GM23338 (cell line): ENCODE measurements at regions not wholly inside any gene's neighbourhood (a gene's known extent, or its start where the extent isn't known, plus 50 kb on each side); places are given as distances from the start of the nearest gene placed in this dataset.

Source experiments
- ATAC-seq: fragments of 200-7000 bp; cut with Tn5 transposase; 3 replicates; pipeline ENCODE4 v1.9.1; 2020
- DNase-seq: peaks from one replicate; pipeline ENCODE4 v3.0.0-alpha.2; 2015; ENCODE audit warnings: low spot score
- H2AFZ ChIP-seq: fragments of 200-600 bp; sonication (generic); 2 replicates; pipeline ENCODE4 v1.8.0; 2016; ENCODE audit warnings: antibody characterized with exemption, mild to moderate bottlenecking, moderate library complexity
- H3F3A ChIP-seq: fragments of 200-600 bp; sonication (generic); replicated peaks from 2 replicates; pipeline ENCODE4 v1.8.0; 2017; ENCODE audit warnings: antibody characterized with exemption, mixed run types, low read depth
- H3K27ac ChIP-seq: fragments of 200-600 bp; sonication (generic); 2 replicates; pipeline ENCODE4 v1.6.1; 2016; ENCODE audit warnings: low read depth
- H3K27me3 ChIP-seq: fragments of 200-600 bp; sonication (generic); 2 replicates; pipeline ENCODE4 v1.8.0; 2016; ENCODE audit warnings: mild to moderate bottlenecking, mixed run types, moderate library complexity; ENCODE audit not compliant: insufficient read depth
- H3K36me3 ChIP-seq: fragments of 200-600 bp; sonication (generic); 2 replicates; pipeline ENCODE4 v1.8.0; 2016; ENCODE audit warnings: mild to moderate bottlenecking; ENCODE audit not compliant: insufficient read depth
- H3K4me1 ChIP-seq: fragments of 200-600 bp; sonication (generic); 2 replicates; pipeline ENCODE4 v1.8.0; 2016; ENCODE audit warnings: mild to moderate bottlenecking, moderate library complexity; ENCODE audit not compliant: insufficient read depth
- H3K4me2 ChIP-seq: fragments of 200-600 bp; sonication (generic); 2 replicates; pipeline ENCODE4 v1.7.1; 2017; ENCODE audit warnings: mixed run types
- H3K4me3 ChIP-seq: fragments of 200-600 bp; sonication (generic); 2 replicates; pipeline ENCODE4 v1.6.1; 2016; ENCODE audit warnings: mixed run types
- H3K79me2 ChIP-seq: fragments of 200-600 bp; sonication (generic); replicated peaks from 2 replicates; pipeline ENCODE4 v1.8.0; 2017; ENCODE audit warnings: mild to moderate bottlenecking; ENCODE audit not compliant: insufficient read depth
- H3K9me2 ChIP-seq: fragments of 200-600 bp; sonication (generic); 2 replicates; pipeline ENCODE4 v1.8.0; 2017; ENCODE audit not compliant: insufficient read depth
- H4K20me1 ChIP-seq: fragments of 200-600 bp; sonication (generic); replicated peaks from 2 replicates; pipeline ENCODE4 v1.8.0; 2017; ENCODE audit warnings: mild to moderate bottlenecking; ENCODE audit not compliant: insufficient read depth
- H3K27ac Mint-ChIP-seq: 2 replicates; pipeline ENCODE4 v1.8.0; 2020; ENCODE audit warnings: inconsistent platforms, mild to moderate bottlenecking, moderate library complexity, mixed read lengths
- H3K27me3 Mint-ChIP-seq: 3 replicates; pipeline ENCODE4 v1.8.0; 2022; ENCODE audit warnings: low read depth, mild to moderate bottlenecking, moderate library complexity, mixed read lengths, inconsistent platforms; ENCODE audit not compliant: insufficient read depth, poor library complexity
- H3K36me3 Mint-ChIP-seq: 3 replicates; pipeline ENCODE4 v1.8.0; 2021; ENCODE audit warnings: low read depth, mild to moderate bottlenecking, inconsistent platforms, moderate library complexity, mixed read lengths
- H3K4me1 Mint-ChIP-seq: 3 replicates; pipeline ENCODE4 v1.8.0; 2020; ENCODE audit warnings: mild to moderate bottlenecking, inconsistent platforms, mixed read lengths
- H3K4me3 Mint-ChIP-seq: 3 replicates; pipeline ENCODE4 v1.8.0; 2021; ENCODE audit warnings: moderate library complexity, mild to moderate bottlenecking, inconsistent platforms, mixed read lengths
- H3K9me3 Mint-ChIP-seq: 3 replicates; pipeline ENCODE4 v1.8.0; 2020; ENCODE audit warnings: moderate library complexity, mild to moderate bottlenecking, inconsistent platforms, mixed read lengths
- CREB1 ChIP-seq: fragments of 250-450 bp; sonication (Bioruptor Pico); IDR thresholded peaks from 2 replicates; pipeline ENCODE4 v1.5.0; 2020; ENCODE audit warnings: low read depth, mild to moderate bottlenecking, moderate library complexity
- CTCF ChIP-seq, 2 experiments: fragments of 200-600 bp in 1 of 2; sonication (generic) in 1 of 2; conservative IDR thresholded peaks; 2 replicates each; pipeline versions ENCODE4 v1.5.1 to v1.6.1; 2016 to 2017; ENCODE audit warnings: antibody characterized with exemption in 2 of 2, low read depth in 2 of 2, mild to moderate bottlenecking in 2 of 2, moderate library complexity in 1 of 2
- ETS1 ChIP-seq: IDR thresholded peaks from 2 replicates; pipeline ENCODE4 v1.6.1; 2016; ENCODE audit warnings: antibody characterized with exemption
- EZH2 ChIP-seq: fragments of 200-600 bp; sonication (generic); IDR thresholded peaks from one replicate; pipeline ENCODE4 v1.8.0; 2017; ENCODE audit warnings: antibody characterized with exemption, mild to moderate bottlenecking, low read depth; ENCODE audit not compliant: unreplicated experiment
- EZH2phosphoT487 ChIP-seq: fragments of 200-600 bp; sonication (generic); IDR thresholded peaks from one replicate; pipeline ENCODE4 v1.8.1; 2018; ENCODE audit warnings: antibody characterized with exemption; ENCODE audit not compliant: unreplicated experiment
- JUNB ChIP-seq: IDR thresholded peaks from one replicate; pipeline ENCODE4 v1.6.1; 2016; ENCODE audit warnings: antibody characterized with exemption; ENCODE audit not compliant: unreplicated experiment
- NANOG ChIP-seq: IDR thresholded peaks from 2 replicates; pipeline ENCODE4 v1.6.1; 2016; ENCODE audit warnings: antibody characterized with exemption, borderline replicate concordance
- POLR2AphosphoS5 ChIP-seq: IDR thresholded peaks from 2 replicates; pipeline ENCODE4 v1.6.1; 2016; ENCODE audit warnings: antibody characterized with exemption, low read depth
- REST ChIP-seq: IDR thresholded peaks from one replicate; pipeline ENCODE4 v1.6.1; 2018; ENCODE audit warnings: antibody characterized with exemption; ENCODE audit not compliant: unreplicated experiment
- STAT1 ChIP-seq: IDR thresholded peaks from one replicate; pipeline ENCODE4 v1.6.1; 2016; ENCODE audit warnings: antibody characterized with exemption; ENCODE audit not compliant: unreplicated experiment
- ZNF114 ChIP-seq: fragments of 250-450 bp; sonication (Bioruptor Pico); IDR thresholded peaks from 2 replicates; pipeline ENCODE4 v1.5.0; 2020; ENCODE audit warnings: mild to moderate bottlenecking, moderate library complexity
- ZNF331 ChIP-seq: fragments of 250-450 bp; sonication (Bioruptor Pico); IDR thresholded peaks from 2 replicates; pipeline ENCODE4 v1.5.0; 2020; ENCODE audit warnings: low read depth, mild to moderate bottlenecking, moderate library complexity
- ZNF462 ChIP-seq: fragments of 250-450 bp; sonication (Bioruptor Pico); IDR thresholded peaks from 2 replicates; pipeline ENCODE4 v1.5.0; 2020; ENCODE audit warnings: mild to moderate bottlenecking, moderate library complexity

DNA sequence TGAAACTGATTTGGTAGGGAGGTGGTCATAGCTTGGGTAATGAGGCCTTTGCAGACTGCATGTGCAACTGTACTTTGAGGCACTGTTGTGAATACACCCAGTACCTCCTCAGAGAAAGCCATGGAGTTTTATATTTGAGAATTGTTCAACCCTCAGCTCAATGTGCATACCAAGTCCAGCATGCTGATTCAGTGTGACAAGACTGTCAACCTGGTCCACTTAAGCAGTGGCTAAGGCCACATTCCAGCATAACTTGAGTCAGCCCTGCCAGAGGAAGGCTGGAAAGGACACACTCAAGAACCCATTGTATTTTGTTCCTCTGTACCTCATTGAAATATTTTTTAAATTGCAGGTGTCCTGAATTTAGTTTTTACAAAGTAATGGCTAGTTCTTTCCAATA is 121.8 kb upstream of the HNMT start:
- Histone ChIP-seq H3K79me2 (no peaks in the 10 kb centered on the region), H3K36me3 (no peaks in the 10 kb centered on the region), H2AFZ (no peak overlapping the region), H3F3A (no peaks in the 10 kb centered on the region), H4K20me1 (no peaks in the 10 kb centered on the region), H3K4me1 (peaks cover under 1% of the 10 kb centered on the region), H3K9me2 (no peaks in the 10 kb centered on the region), H3K4me3 (no peak overlapping the region), H3K27me3 (no peaks in the 10 kb centered on the region), H3K4me2 (no peak overlapping the region), H3K27ac (no peak overlapping the region)
- H3K27me3 Mint-ChIP-seq: no peaks in the 10 kb centered on the region
- H3K4me1 Mint-ChIP-seq: peaks cover 14% of the 10 kb centered on the region
- H3K4me3 Mint-ChIP-seq: no peak overlapping the region
- TF ChIP-seq ZNF331 (no peak), ZNF114 (no peak), CREB1 (CRISPR knock-in tag) (no peak), REST (no peak), ETS1 (no peak), EZH2phosphoT487 (no peak), NANOG (no peak), POLR2AphosphoS5 (no peak), EZH2 (no peak), STAT1 (no peak), JUNB (no peak), ZNF462 (CRISPR knock-in tag) (no peak), CTCF (conservative IDR thresholded peaks at IDR 0.05; ENCODE audit: low read depth in 2 of 2) (no peak)
- DNase-seq (no peak), ATAC-seq (no peak)
- H3K27ac Mint-ChIP-seq: no peak overlapping the region
- peaks cover 13% of the 10 kb centered on the region; the same call in 2 of the 3 replicates for H3K9me3 Mint-ChIP-seq
- H3K36me3 Mint-ChIP-seq: peaks cover 9% of the 10 kb centered on the region; the same call in 2 of the 3 replicates
